Activated naive CD8-positive, alpha-beta T cell treated with anti-CD3 and anti-CD28 coated beads, Interleukin-2, amount 10 ng/mL, durations not matched to agents 7 days and 5 days (primary cell): ENCODE measurements at regions not wholly inside any gene's neighbourhood (a gene's known extent, or its start where the extent isn't known, plus 50 kb on each side); places are given as distances from the start of the nearest gene placed in this dataset.

ENCODE experiments used
- ATAC-seq: fragments of 150-1000 bp; cut with Tn5 transposase; one replicate; pipeline ENCODE4 v1.10.0; 2021; ENCODE audit warnings: low read depth, moderate library complexity
- POLR2A ChIA-PET: fragments of 350-600 bp; sonication (Branson Sonifier 250); formaldehyde crosslinking; loops from one replicate; lab custom pipeline; 2021; ENCODE audit warnings: antibody characterized with exemption; lab: Charles Lee
- DNase-seq: peaks from one replicate; pipeline ENCODE4 v3.0.0; 2021
- H3K27ac Mint-ChIP-seq: one replicate; pipeline ENCODE4 v1.8.0; 2022; ENCODE audit warnings: mild to moderate bottlenecking, mixed read lengths
- H3K27me3 Mint-ChIP-seq: one replicate; pipeline ENCODE4 v1.8.0; 2022; ENCODE audit warnings: mild to moderate bottlenecking, moderate library complexity, mixed read lengths
- H3K36me3 Mint-ChIP-seq: one replicate; pipeline ENCODE4 v1.8.0; 2021; ENCODE audit warnings: mild to moderate bottlenecking, mixed read lengths
- H3K4me1 Mint-ChIP-seq: one replicate; pipeline ENCODE4 v1.8.0; 2021; ENCODE audit warnings: mixed read lengths
- H3K4me3 Mint-ChIP-seq: one replicate; pipeline ENCODE4 v1.8.0; 2022; ENCODE audit warnings: mild to moderate bottlenecking, moderate library complexity, mixed read lengths
- H3K9me3 Mint-ChIP-seq: one replicate; pipeline ENCODE4 v1.8.0; 2021; ENCODE audit warnings: mixed read lengths

GRCh38 chr18:78704971-78705461, 274.6 kb upstream of the SALL3 start:
- Mint-ChIP-seq H3K4me3 (no peak overlapping the region), H3K9me3 (peaks cover 7% of the 10 kb centered on the region), H3K4me1 (no peaks in the 10 kb centered on the region), H3K27me3 (peaks cover 6% of the 10 kb centered on the region), H3K27ac (no peak overlapping the region), H3K36me3 (no peaks in the 10 kb centered on the region)
- ATAC-seq = no peak
- POLR2A ChIA-PET = no interaction called here
- no peak for DNase-seq

GRCh38 chr18:78709261-78709809, 270.3 kb upstream of the SALL3 start:
- ATAC-seq (no peak), DNase-seq (no peak)
- Mint-ChIP-seq H3K4me3 (no peak overlapping the region), H3K27ac (no peak overlapping the region), H3K9me3 (no peaks in the 10 kb centered on the region), H3K4me1 (no peaks in the 10 kb centered on the region), H3K27me3 (peaks cover 2% of the 10 kb centered on the region), H3K36me3 (no peaks in the 10 kb centered on the region)
- POLR2A ChIA-PET = no interaction called here

- H3K4me1 Mint-ChIP-seq = no peaks in the 10 kb centered on the region
- no peak overlapping the region for H3K27ac Mint-ChIP-seq
- ATAC-seq (no peak), DNase-seq (no peak)
- H3K27me3 Mint-ChIP-seq = peaks cover 2% of the 10 kb centered on the region
- no peaks in the 10 kb centered on the region for H3K9me3 Mint-ChIP-seq
- POLR2A ChIA-PET = no interaction called here
- H3K36me3 Mint-ChIP-seq = no peaks in the 10 kb centered on the region
- no peak overlapping the region for H3K4me3 Mint-ChIP-seq
Observed at GRCh38 chr18:78711316-78711715, 268.3 kb upstream of the SALL3 start.

- Mint-ChIP-seq H3K4me1 (no peaks in the 10 kb centered on the region), H3K4me3 (no peak overlapping the region), H3K27ac (no peak overlapping the region), H3K27me3 (peaks cover under 1% of the 10 kb centered on the region), H3K36me3 (no peaks in the 10 kb centered on the region), H3K9me3 (no peaks in the 10 kb centered on the region)
- ATAC-seq (no peak), DNase-seq (no peak)
- POLR2A ChIA-PET = no interaction called here
Observed at GRCh38 chr18:78711971-78712370, 267.6 kb upstream of the SALL3 start.

DNA sequence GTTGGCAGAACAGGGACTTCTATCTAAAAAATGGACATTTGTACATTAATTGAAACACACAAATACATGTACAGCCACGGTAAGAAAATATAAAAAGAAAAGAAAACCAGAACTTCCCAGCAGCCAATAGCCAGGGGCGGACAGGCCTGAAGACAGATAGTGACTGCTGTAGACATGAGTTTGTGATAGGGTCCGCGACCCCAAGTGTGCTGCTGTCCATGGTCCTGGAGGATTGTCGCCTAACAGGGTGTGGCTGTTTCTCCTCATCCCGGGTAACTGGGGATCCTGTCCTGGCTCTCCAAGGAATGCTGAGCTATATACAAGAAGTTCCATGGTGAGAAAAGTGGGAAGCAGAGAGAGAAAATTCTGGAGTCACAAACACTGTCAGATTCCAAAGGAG, 266.5 kb upstream of the SALL3 start:
- Mint-ChIP-seq H3K4me3 (no peak overlapping the region), H3K9me3 (no peaks in the 10 kb centered on the region), H3K36me3 (no peaks in the 10 kb centered on the region), H3K27me3 (no peaks in the 10 kb centered on the region), H3K27ac (no peak overlapping the region), H3K4me1 (no peaks in the 10 kb centered on the region)
- POLR2A ChIA-PET = no interaction called here
- DNase-seq (no peak), ATAC-seq (no peak)

DNA sequence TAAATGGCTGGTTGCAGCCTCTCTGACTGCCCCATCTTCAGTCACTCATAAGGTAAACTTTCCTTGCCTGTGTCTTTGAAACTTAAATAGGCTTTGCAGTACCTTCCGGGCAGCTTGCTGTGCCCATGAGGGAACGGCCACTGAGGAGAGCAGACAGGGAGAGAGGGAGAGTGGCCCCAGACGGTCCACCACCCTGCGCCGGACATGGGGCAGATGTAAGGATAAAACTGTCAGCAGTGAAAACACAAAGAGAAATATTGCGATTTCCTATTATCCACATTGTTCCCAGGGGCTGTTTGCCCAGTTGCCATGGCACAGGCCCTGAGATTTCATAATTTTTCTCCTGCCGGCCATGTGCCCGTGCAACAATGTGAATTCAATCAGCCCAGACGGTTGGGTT, 265.9 kb upstream of the SALL3 start:
- H3K9me3 Mint-ChIP-seq = no peaks in the 10 kb centered on the region
- no peak for ATAC-seq
- H3K4me3 Mint-ChIP-seq = no peak overlapping the region
- H3K36me3 Mint-ChIP-seq = no peaks in the 10 kb centered on the region
- H3K27me3 Mint-ChIP-seq = no peaks in the 10 kb centered on the region
- POLR2A ChIA-PET = no interaction called here
- H3K4me1 Mint-ChIP-seq = no peaks in the 10 kb centered on the region
- no peak for DNase-seq
- no peak overlapping the region for H3K27ac Mint-ChIP-seq

- POLR2A ChIA-PET = no interaction called here
- DNase-seq (no peak), ATAC-seq (no peak)
- H3K9me3 Mint-ChIP-seq = no peaks in the 10 kb centered on the region
- H3K27ac Mint-ChIP-seq = no peak overlapping the region
- no peaks in the 10 kb centered on the region for H3K4me1 Mint-ChIP-seq
- H3K27me3 Mint-ChIP-seq = no peaks in the 10 kb centered on the region
- H3K4me3 Mint-ChIP-seq = no peak overlapping the region
- no peaks in the 10 kb centered on the region for H3K36me3 Mint-ChIP-seq
Observed at GRCh38 chr18:78716022-78716421, 263.6 kb upstream of the SALL3 start.

DNA sequence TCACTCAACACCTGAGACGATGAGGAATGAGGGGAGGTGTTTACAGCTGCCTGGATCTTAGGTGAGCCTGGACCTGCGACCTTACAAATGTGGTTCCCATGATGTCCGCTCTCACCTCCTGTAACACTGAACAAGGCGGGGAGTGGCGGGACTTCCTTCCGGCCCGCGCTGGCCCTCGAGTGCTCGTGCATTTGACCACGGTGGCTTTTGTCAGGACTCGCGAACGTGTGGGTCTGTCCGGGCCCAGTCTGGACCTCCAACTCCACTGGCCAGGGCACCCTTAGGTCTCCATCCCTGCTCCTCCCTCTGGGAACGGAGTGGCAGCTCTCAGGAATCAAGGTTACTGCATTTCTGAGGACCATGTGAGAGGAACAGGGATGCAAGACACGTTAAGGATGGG, 263.0 kb upstream of the SALL3 start:
- no peaks in the 10 kb centered on the region for H3K4me1 Mint-ChIP-seq
- H3K4me3 Mint-ChIP-seq = no peak overlapping the region
- DNase-seq (no peak), ATAC-seq (no peak)
- H3K36me3 Mint-ChIP-seq = no peaks in the 10 kb centered on the region
- H3K27ac Mint-ChIP-seq = no peak overlapping the region
- peaks cover 2% of the 10 kb centered on the region for H3K27me3 Mint-ChIP-seq
- H3K9me3 Mint-ChIP-seq = no peaks in the 10 kb centered on the region
- POLR2A ChIA-PET = no interaction called here

DNA sequence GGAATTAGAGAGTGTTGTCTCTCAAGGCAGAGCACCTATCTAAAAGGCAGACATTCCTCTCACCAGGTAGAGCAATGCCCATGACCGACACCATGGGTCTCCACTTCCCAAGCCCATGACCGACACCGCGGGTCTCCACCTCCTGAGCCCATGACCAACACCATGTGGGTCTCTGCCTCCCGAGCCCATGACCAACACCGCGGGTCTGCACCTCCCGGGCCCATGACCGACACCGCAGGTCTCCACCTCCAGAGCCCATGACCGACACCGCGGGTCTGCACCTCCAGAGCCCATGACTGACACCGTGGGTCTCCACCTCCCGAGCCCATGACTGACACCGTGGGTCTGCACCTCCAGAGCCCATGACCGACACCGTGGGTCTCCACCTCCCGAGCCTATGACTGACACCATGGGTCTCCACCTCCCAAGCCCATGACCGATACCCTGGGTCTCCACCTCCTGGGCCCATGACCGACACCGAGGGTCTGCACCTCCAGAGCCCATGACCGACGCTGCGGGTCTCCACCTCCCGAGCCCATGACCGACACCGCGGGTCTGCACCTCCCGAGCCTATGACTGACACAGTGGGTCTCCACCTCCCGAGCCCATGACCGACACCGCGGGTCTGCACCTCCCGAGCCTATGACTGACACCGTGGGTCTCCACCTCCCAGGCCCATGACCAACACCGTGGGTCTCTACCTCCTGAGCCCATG, 262.4 kb upstream of the SALL3 start:
- POLR2A ChIA-PET = no interaction called here
- Mint-ChIP-seq H3K9me3 (no peaks in the 10 kb centered on the region), H3K27me3 (peaks cover 6% of the 10 kb centered on the region), H3K36me3 (no peaks in the 10 kb centered on the region), H3K4me1 (no peaks in the 10 kb centered on the region), H3K4me3 (no peak overlapping the region), H3K27ac (no peak overlapping the region)
- no peak for DNase-seq
- no peak for ATAC-seq

- Mint-ChIP-seq H3K36me3 (no peaks in the 10 kb centered on the region), H3K27ac (no peak overlapping the region), H3K27me3 (peaks cover 7% of the 10 kb centered on the region), H3K4me1 (no peaks in the 10 kb centered on the region), H3K9me3 (no peaks in the 10 kb centered on the region), H3K4me3 (no peak overlapping the region)
- ATAC-seq (no peak), DNase-seq (no peak)
- POLR2A ChIA-PET = no interaction called here
Observed at GRCh38 chr18:78717766-78718150, 261.9 kb upstream of the SALL3 start.

- Mint-ChIP-seq H3K27ac (no peak overlapping the region), H3K9me3 (no peaks in the 10 kb centered on the region), H3K27me3 (peaks cover 18% of the 10 kb centered on the region), H3K4me3 (no peak overlapping the region), H3K36me3 (no peaks in the 10 kb centered on the region), H3K4me1 (no peaks in the 10 kb centered on the region)
- DNase-seq (no peak), ATAC-seq (no peak)
- POLR2A ChIA-PET = no interaction called here
Observed at GRCh38 chr18:78719821-78720220, 259.8 kb upstream of the SALL3 start.

DNA sequence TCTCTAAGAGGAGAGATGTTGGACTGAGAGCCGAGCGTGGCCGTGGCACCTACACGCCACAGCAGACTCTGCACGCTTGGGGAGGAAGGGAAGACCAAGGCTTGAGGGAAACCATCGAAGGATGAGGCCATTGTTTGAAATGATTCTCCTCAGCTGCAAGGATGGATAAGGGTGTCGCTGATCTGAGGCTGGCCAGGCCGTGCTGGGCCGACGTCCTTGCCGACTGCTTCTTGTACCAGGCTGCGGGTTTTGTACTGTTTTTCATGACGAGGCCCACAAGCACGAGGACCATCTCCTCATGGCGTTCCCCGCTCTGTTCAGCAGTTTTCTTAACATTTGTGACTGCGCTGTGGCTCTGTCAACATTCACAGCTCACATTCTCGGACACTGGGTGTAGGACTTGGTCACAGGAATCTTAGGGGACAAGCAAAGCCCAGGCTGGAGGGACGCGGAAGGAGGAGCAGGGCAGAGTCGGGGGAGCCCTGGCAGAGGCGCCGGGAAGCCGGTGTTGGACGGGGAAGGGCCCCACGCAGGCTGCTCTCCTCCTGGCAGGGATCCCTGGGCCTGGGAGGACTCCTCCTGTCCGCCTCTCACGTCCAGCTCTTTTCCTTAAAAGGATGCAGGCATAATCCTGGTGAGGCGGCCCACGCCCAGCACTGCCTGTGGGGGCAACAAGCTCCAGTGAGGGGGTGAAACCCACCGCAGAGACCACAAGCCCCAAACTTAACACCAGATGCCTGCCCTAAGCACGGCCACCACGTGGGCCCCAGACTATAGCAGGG, 259.0 kb upstream of the SALL3 start:
- no peak overlapping the region for H3K27ac Mint-ChIP-seq
- H3K4me1 Mint-ChIP-seq = no peaks in the 10 kb centered on the region
- no peaks in the 10 kb centered on the region for H3K9me3 Mint-ChIP-seq
- no peaks in the 10 kb centered on the region for H3K36me3 Mint-ChIP-seq
- H3K27me3 Mint-ChIP-seq = peaks cover 18% of the 10 kb centered on the region
- H3K4me3 Mint-ChIP-seq = no peak overlapping the region
- ATAC-seq (no peak), DNase-seq (no peak)
- POLR2A ChIA-PET = no interaction called here

DNA sequence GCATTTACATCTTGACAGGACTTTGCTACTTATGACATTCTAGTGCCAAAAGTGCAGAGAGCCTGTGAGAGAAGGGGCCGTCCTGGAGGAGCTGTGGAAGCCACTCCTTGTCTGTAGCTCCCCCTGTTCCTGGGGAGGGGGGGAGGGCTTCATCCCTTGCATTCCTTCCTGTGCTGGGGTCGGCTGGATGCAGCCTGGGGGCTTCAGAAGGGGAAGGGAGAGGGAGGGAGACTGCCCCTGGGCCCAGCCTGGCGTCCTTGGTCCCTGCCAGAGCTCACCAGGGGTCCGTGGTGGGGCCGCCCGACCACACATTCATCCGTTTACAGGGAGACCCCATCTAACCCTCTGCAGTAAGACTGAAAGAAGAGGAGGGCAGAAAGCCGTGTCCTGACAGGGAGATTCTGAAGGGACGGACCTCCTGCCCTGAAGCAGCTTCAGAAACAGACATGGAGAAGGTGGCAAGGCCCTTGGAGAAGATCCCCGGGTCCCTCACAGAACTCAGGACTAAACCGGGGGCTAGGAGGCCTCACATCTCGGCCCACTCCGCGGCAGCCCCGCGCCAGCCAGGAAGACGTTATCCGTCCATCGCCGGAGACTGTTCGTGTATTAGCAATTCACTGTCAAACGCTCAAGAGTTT, 258.3 kb upstream of the SALL3 start:
- ATAC-seq = no peak
- POLR2A ChIA-PET = no interaction called here

More for the DNA sequence above, 258.3 kb upstream of the SALL3 start:
- no peak for DNase-seq
- H3K27me3 Mint-ChIP-seq = peaks cover 18% of the 10 kb centered on the region
- H3K27ac Mint-ChIP-seq = no peak overlapping the region
- H3K9me3 Mint-ChIP-seq = no peaks in the 10 kb centered on the region
- H3K4me3 Mint-ChIP-seq = no peak overlapping the region
- H3K4me1 Mint-ChIP-seq = no peaks in the 10 kb centered on the region
- H3K36me3 Mint-ChIP-seq = no peaks in the 10 kb centered on the region
